Hematopoietic multipotent progenitor cell treated with erythropoietin and hydrocortisone succinate and interleukin-3 and kit ligand, for 4 days (in vitro differentiated cells): ENCODE measurements at regions not wholly inside any gene's neighbourhood (a gene's known extent, or its start where the extent isn't known, plus 50 kb on each side); places are given as distances from the start of the nearest gene placed in this dataset.
"Not testable (repeated sequence)": the region's sequence is repeated elsewhere in the genome, so short reads cannot be mapped to it uniquely, and the experiment has no call there.

ENCODE experiments used
- DNase-seq: peaks from one replicate; pipeline ENCODE4 v3.0.0-alpha.2; 2015

DNA sequence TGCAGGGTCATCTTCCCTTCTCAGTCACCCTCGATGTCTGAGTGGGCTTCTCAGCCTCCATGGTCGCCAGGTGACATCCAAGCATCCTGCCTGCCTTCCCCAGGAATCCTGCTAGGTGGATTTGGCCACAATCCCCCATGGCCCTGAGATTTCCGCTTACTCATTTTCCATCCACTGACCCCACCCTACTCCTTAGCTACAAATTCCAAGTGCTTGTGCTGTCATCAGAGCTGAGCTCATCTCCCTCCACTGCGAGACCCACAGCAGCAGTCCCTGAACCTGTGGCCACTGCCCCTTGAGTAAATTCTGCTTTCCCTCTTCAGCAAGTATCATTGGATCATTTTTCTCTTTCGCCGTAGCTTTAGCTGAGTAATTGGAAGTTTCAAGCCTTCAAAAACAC, 90.5 kb upstream of the ANKRD10 start:
- no peak for DNase-seq

DNA sequence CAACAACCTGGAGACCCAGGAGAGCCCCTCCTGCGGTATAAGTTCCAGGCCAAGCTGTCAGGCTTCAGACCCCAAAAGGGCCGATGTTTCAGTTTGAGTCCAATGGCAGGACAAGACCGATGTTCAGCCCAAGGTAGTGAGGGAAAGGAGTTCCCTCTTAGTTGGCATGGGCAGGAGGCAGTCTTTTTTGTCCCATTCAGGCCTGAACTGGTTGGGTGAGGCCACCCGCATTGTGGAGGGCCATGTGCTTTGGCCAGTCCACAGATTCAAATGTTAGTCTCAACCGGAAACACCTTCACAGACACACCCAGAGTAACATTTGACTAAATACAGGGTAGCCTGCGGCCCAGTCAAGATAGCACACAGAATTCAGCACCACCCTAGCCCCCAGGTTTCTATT, 89.6 kb upstream of the ANKRD10 start:
- DNase-seq = no peak

DNA sequence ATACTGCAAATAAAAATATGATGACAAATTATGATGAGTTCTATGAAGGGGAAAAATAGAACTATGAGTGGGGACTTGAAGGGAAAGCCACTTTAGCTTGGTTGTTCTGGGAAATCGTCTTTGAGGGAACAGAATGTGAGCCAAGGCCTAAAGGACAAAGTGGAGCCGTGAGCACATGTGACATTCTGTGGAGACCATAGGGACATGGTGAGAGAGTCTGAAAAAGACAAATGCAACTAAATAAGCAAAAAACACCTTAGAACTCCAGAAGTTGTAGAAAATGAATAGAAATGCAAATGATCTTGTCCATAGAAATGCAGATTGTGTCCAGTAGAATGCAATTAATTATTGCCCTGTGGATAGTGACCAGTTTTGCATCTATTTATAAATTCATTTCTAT, 86.8 kb upstream of the ANKRD10 start:
- no peak for DNase-seq

GRCh38 chr13:110993788-110994187, 78.9 kb upstream of the ANKRD10 start:
- DNase-seq = no peak

DNA sequence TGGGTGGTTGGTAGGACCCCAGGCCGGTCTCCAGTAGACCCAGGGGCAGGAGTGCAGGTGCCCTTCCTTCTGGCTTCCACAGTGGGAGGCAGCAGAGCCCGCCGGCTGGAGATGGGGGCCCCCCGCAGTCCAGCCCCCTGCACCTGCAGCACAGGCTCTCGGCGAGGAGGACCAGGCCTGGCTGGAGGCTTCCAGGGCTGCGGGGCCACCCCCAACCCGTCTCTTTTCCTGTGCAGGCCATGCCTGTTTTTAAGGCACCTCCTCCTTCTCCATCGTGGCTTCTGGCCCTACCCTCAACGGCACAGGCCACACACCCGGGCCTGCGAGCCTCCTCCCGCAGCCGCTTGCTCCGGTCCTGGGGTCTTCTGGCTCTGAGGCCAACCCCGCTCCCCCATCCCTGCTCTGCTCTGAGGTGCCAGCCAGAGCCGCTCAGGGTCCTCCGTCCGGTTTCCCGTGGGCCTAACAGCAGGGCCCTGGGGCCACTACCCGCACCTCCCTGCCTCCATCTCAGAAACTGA, 77.2 kb upstream of the ANKRD10 start:
- no peak for DNase-seq

DNA sequence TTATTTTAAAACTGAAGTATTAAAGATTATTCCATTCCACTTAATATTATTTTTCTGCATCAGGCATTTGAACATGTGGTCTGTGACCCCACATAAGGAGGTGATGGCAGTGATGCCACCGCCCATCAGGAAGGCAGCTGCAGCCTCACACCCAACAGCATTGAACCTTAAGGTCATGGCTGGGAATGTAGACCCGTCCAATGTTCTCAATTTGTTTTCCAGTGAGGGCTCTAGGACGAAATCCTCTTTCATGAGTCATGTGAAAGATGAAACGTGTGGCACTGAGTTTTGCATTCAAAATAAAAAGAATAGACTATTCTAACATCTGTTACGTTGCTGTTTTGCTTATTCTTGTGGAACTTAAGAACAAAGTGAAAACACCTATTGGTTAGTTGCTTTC, 74.5 kb upstream of the ANKRD10 start:
- no peak for DNase-seq

DNA sequence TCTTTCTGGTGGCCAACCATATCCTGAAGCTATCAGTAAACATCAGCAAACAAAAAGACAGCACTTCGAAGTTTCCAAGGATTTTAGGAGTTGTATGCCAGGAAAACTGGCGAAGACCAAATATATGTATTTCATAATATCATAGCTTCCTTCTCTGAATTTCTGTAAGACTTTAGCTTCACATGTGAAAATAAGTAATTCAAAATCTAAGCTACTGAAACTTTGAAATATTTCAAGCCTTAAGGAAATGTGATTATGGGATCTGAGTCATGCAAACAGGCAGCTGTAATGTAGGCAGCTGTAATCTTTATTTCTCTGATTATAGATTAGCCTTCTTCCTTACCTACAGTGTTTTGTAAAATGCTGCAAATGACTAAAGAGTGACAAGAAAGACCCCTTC, 70.7 kb upstream of the ANKRD10 start:
- DNase-seq = no peak

DNA sequence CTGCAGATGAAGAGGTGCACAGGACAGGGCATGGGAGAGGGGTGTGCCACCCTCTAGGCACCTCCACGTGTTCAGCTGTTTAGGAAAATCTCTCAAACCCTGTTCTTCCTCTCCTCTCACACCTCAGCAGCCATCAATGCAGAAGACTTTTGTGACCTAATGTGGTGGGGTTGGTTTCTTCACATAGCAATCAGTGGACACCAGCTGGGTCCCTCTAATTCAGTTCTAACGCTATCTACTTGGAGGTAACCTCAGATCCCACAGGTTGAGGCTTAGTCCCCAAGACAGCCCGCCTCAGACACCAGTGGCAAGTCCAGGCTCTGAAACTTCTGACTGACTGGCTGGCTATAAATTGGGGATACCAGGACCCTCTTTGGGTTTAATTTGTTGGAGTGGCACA, 69.9 kb upstream of the ANKRD10 start:
- no peak for DNase-seq

DNA sequence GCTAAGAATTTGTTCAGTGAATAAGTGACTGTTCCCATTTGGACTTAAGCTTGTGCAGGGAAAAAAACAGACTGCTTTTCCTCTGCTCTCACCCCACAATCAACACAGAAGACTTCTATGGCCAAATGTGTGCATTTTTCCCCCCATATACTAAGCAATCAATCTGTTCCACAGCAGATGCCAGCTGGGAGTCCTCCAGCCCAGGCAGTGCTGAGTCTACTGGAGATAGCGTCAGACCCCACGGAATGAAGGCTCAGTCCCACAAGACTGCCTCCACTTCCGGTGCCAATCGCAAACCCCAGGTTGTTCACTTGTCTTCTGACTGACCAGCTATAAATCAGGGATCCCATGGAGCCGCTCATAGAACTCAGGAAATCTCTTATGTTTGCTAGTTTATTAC, 69.5 kb upstream of the ANKRD10 start:
- no peak for DNase-seq

DNA sequence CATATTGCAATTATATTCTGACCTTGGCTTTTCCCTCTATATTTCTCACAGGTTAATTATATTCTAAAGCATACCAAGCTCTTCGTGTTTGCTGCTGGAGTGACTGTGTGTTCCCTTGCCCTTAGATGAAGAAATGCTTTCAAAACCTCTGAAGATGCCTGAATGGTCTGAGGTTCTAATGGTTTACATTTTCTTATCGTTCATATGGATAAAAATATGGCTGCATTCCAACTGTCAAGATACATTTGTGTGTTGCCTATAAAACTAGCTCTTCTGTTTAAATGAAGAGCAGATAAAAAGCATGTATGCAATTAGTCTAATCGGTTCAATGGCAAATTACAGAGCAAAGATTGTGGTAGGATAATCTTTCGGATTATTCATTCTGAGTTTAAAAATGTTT, 68.4 kb upstream of the ANKRD10 start:
- no peak for DNase-seq

GRCh38 chr13:110981379-110981778, 66.5 kb upstream of the ANKRD10 start:
- peak; percentile 19 for DNase-seq

DNA sequence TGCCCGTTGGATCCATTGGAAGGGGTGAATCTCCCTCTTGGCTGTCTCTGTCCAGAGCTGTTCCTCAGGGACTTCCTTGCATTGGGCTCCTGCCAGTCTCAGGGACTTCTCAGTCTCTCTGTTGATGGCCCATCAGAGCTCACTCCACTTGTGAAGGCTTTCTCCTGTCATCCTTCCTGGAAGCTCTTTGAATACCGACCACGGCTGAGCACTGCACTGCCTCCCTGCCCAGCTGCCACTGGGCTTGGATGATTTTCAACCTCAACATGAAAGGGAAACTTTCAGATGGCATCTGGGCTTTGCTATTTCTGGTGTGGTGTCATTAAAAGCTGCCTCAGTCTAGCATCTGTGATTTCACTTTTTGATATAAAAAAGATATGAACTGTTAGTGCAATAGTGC, 66.1 kb upstream of the ANKRD10 start:
- no peak for DNase-seq

- DNase-seq = not testable (repeated sequence)
These were observed 64.3 kb upstream of the ANKRD10 start for GRCh38 chr13:110979149-110979548.

GRCh38 chr13:110978390-110978789, 63.5 kb upstream of the ANKRD10 start:
- no peak for DNase-seq

DNA sequence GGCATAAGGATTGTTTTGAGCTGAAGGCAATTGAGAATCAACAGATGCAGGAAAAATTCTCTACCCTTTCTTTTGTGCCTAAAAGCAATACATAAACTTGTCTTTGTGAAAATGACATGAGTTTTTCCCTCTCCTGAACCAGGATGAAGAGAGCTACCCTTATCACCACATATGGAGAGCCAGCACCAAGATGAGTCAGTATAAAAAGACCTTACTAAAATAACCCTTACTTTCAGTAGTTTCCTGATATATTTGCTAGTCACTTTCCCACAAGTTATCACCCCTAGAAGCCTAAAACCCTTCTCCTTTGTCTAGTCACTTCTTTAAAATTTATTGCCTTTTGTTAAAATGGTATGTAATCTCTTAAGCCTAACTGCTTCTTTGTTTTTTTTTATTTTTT, 61.9 kb upstream of the ANKRD10 start:
- no peak for DNase-seq

DNA sequence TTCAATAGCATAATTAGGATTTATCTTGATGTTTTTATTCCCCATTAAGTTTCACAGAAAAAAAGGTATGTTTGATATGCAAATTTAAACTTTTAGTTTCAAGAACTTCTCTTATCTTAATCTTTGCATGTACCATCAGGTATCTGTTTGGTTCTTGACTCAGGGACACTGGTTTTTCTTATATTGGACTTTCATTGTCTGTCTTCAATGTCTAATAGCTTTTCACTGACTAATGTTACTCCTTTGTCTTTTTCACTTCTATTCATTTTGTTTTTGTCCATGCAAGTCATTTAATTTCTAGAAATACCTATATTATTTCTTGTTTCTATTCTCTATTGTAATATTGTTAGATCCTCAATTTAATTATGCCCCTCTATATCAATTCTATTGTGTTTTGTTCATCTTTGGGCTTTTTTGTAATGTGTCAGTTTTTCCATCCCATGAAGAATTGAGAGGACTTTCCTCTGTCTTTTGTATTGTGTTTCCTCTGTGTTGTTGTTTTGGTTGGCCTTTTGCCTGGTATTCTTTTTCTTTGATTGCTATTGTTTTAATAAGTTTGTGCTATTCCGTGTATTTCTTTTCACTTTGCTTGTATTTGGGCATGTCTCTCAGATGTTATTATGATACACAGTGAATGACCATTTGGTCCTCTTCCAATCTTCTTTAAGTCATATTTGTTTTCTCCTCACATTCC, 58.3 kb upstream of the ANKRD10 start:
- DNase-seq = no peak

DNA sequence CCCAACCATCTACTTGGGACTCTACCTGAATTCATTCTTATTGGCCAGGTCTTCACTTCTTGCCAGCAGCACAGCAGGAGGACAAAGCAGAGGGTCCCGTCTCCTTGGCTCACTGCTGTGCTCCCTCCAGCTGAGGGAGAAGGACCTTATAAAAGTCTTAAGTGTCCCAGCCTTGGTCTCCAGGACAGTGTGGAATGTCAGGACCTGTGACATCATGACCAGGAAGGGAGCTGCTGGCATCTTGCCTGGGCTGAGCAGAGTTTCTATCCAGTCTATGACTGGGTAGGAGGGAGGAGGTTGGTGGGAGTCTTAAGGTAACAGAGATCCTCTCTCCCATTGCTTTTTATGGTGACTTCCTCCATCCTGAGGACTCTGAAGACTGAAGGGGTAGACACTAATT, 56.6 kb upstream of the ANKRD10 start:
- no peak for DNase-seq

- not testable (repeated sequence) for DNase-seq
These were observed 52.4 kb upstream of the ANKRD10 start for GRCh38 chr13:110967156-110967855.

DNA sequence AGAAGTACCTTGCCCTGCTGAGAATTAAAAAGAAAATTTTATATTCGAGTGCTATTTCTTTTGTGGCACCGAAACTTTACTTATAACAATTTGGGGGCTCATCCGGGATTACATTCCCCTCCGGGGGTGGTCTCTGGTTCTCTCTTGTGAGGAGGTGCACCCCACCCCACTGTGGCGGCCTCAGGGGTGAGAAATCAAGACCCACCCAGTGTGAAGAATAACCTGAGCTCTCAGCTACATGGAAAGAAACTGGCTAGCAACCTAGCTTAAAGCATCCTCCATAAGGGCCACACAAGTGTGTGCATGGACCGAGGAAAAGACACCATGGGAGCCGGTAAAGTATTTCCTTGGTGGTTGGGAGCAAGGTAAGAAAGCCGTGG, 50.9 kb upstream of the ANKRD10 start:
- DNase-seq = no peak

GRCh38 chr13:110965038-110965754, 50.3 kb upstream of the ANKRD10 start:
- no peak for DNase-seq
